ENCODE measurements at regions not wholly inside any gene's neighbourhood (a gene's known extent, or its start where the extent isn't known, plus 50 kb on each side); places are given as distances from the start of the nearest gene placed in this dataset.

DNA sequence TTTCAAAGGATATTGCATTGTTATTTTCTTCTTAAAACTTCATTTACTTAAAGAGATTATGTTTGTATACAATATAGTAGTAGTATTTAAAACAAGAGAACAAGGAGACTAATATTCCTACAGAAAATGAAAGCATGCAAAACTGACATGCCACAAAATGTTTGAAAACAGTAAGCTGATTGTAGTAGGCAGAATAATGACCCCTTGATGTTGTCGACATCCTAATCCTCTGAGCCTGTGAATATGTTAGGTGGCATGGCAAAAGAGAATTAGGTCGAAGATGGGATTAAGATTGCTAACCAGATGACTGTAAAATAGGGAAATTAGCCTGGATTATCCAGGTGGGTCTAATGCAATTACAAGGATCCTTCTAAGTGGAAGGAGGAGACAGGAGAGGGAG is 522.2 kb upstream of the NR3C2 start:
- ChIA-PET POLR2A (no interaction called here), CTCF (no interaction called here)
- Mint-ChIP-seq H3K4me1 (peaks cover 5% of the 10 kb centered on the region), H3K4me3 (no peak overlapping the region), H3K27me3 (no peaks in the 10 kb centered on the region), H3K27ac (no peak overlapping the region), H3K9me3 (ENCODE audit: insufficient read depth) (peaks cover 6% of the 10 kb centered on the region)
- no peak overlapping the region for H3K27ac ChIP-seq (ENCODE audit: low read length in 2 of 2)
- WGBS (ENCODE audit: insufficient coverage) = 90% methylated on average over 2 of the region's 2 CpGs
- no peaks in the 10 kb centered on the region for H3K79me2 ChIP-seq (ENCODE audit: control insufficient read depth, insufficient read depth, low read length)
- no peak overlapping the region for H3K4me3 ChIP-seq (ENCODE audit: control extremely low read depth in 1 of 5, extremely low read depth in 1 of 5, insufficient read depth in 1 of 5, low read depth in 2 of 5, low read length in 4 of 5)
- no peak for DNase-seq
- H3K4me1 ChIP-seq (ENCODE audit: control insufficient read depth in 2 of 2, insufficient read depth in 2 of 2, low read length in 2 of 2) = peaks cover 2 to 5% of the 10 kb centered on the region in 2 donors
- no peaks in the 10 kb centered on the region for H3K36me3 ChIP-seq (replicated peaks in 1 of 2; ENCODE audit: control extremely low read depth in 1 of 2, control insufficient read depth in 1 of 2, extremely low read depth in 1 of 2, insufficient read depth in 2 of 2, low read length in 1 of 2)
- H3K9me3 ChIP-seq (ENCODE audit: control extremely low read depth in 1 of 3, control insufficient read depth in 2 of 3, insufficient read depth in 1 of 3, low read length in 2 of 3) = no peaks in the 10 kb centered on the region
- TF ChIP-seq, protein P1, sequence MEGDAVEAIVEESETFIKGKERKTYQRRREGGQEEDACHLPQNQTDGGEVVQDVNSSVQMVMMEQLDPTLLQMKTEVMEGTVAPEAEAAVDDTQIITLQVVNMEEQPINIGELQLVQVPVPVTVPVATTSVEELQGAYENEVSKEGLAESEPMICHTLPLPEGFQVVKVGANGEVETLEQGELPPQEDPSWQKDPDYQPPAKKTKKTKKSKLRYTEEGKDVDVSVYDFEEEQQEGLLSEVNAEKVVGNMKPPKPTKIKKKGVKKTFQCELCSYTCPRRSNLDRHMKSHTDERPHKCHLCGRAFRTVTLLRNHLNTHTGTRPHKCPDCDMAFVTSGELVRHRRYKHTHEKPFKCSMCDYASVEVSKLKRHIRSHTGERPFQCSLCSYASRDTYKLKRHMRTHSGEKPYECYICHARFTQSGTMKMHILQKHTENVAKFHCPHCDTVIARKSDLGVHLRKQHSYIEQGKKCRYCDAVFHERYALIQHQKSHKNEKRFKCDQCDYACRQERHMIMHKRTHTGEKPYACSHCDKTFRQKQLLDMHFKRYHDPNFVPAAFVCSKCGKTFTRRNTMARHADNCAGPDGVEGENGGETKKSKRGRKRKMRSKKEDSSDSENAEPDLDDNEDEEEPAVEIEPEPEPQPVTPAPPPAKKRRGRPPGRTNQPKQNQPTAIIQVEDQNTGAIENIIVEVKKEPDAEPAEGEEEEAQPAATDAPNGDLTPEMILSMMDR (IDR thresholded peaks at IDR 0.05) = no peak
- no peak for TF ChIP-seq EZH2 (IDR thresholded peaks at IDR 0.05; ENCODE audit: borderline replicate concordance, insufficient read depth, low read depth, low read length, poor library complexity, severe bottlenecking)
- H3K27me3 ChIP-seq (replicated peaks in 1 of 4; ENCODE audit: control extremely low read depth in 1 of 4, control insufficient read depth in 3 of 4, insufficient read depth in 4 of 4, low read length in 3 of 4) = no peaks in the 10 kb centered on the region
- no peak for ATAC-seq (ENCODE audit: low read depth)
- no peak overlapping the region for H2AFZ ChIP-seq (ENCODE audit: insufficient read depth, low read depth, low read length, poor library complexity, severe bottlenecking)
- intact Hi-C loops (cut with micrococcal nuclease) = no loop called here
- H4K20me1 ChIP-seq (ENCODE audit: control insufficient read depth, insufficient read depth, low read length, poor library complexity, severe bottlenecking) = no peaks in the 10 kb centered on the region
- H3K9ac ChIP-seq (ENCODE audit: low read length) = no peak overlapping the region
- H3K4me2 ChIP-seq (replicated peaks; ENCODE audit: low read depth, low read length, poor library complexity, severe bottlenecking) = no peak overlapping the region

DNA sequence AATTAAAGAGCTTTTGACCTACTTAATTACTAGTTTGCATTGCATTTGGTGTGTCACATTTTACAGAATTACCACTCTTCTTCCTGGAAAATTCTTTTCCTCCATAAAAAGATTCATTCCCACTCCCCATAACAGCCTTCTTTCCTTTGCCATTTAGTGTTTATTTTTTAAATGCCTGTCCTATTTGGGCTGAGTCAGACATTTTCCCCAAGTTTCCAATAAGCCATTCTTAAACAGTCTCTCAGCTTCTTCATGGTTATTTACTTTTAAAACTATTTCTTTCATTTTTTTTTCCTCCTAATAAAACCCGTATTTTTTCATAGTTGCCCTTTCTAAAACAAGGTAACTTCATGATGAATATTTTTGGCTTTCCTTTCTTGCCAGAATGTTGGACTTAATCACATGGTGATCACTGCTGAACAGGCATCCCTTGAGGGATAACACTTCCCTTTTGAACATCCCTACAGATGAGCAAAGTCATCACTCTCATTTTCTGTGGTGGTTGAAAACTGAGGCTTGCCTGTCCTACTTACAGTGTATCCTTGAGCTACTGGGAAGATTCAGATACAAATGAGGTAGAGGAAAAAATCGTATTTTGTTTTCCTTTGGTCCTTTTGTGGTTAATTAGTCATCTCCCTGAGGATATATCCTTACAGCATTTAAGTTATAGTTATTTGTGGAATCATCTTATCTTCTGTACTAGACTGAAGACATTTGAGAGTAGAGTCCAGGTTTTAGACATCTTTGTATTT is 520.5 kb upstream of the NR3C2 start:
- no peak overlapping the region for H3K9ac ChIP-seq (ENCODE audit: low read length)
- DNase-seq = no peak
- Mint-ChIP-seq H3K27me3 (no peaks in the 10 kb centered on the region), H3K4me1 (peaks cover under 1% of the 10 kb centered on the region), H3K4me3 (no peak overlapping the region), H3K27ac (no peak overlapping the region), H3K9me3 (ENCODE audit: insufficient read depth) (peaks cover 6% of the 10 kb centered on the region)
- H3K9me3 ChIP-seq (ENCODE audit: control extremely low read depth in 1 of 3, control insufficient read depth in 2 of 3, insufficient read depth in 1 of 3, low read length in 2 of 3) = no peaks in the 10 kb centered on the region
- peaks cover 1 to 3% of the 10 kb centered on the region in 2 donors for H3K4me1 ChIP-seq (ENCODE audit: control insufficient read depth in 2 of 2, insufficient read depth in 2 of 2, low read length in 2 of 2)
- H3K4me2 ChIP-seq (replicated peaks; ENCODE audit: low read depth, low read length, poor library complexity, severe bottlenecking) = no peak overlapping the region
- H2AFZ ChIP-seq (ENCODE audit: insufficient read depth, low read depth, low read length, poor library complexity, severe bottlenecking) = no peak overlapping the region
- H3K79me2 ChIP-seq (ENCODE audit: control insufficient read depth, insufficient read depth, low read length) = no peaks in the 10 kb centered on the region
- H3K36me3 ChIP-seq (replicated peaks in 1 of 2; ENCODE audit: control extremely low read depth in 1 of 2, control insufficient read depth in 1 of 2, extremely low read depth in 1 of 2, insufficient read depth in 2 of 2, low read length in 1 of 2) = no peaks in the 10 kb centered on the region
- H4K20me1 ChIP-seq (ENCODE audit: control insufficient read depth, insufficient read depth, low read length, poor library complexity, severe bottlenecking) = no peaks in the 10 kb centered on the region
- POLR2A ChIA-PET = no interaction called here
- intact Hi-C loops (cut with micrococcal nuclease) = no loop called here
- no peak overlapping the region for H3K27ac ChIP-seq (ENCODE audit: low read length in 2 of 2)
- TF ChIP-seq, protein P1 (IDR thresholded peaks at IDR 0.05) = no peak
- no peak for TF ChIP-seq EZH2 (IDR thresholded peaks at IDR 0.05; ENCODE audit: borderline replicate concordance, insufficient read depth, low read depth, low read length, poor library complexity, severe bottlenecking)
- CTCF ChIA-PET = interaction anchor here (1.2 kb wide), 1 partner anchor 27 kb away, joined by 3 read pairs; no protein-coding TSS in a partner anchor
- H3K27me3 ChIP-seq (replicated peaks in 1 of 4; ENCODE audit: control extremely low read depth in 1 of 4, control insufficient read depth in 3 of 4, insufficient read depth in 4 of 4, low read length in 3 of 4) = no peaks in the 10 kb centered on the region
- H3K4me3 ChIP-seq (ENCODE audit: control extremely low read depth in 1 of 5, extremely low read depth in 1 of 5, insufficient read depth in 1 of 5, low read depth in 2 of 5, low read length in 4 of 5) = no peak overlapping the region
- 80% methylated on average over 1 of the region's 2 CpGs for WGBS (ENCODE audit: insufficient coverage)
- no peak for ATAC-seq (ENCODE audit: low read depth)

Data from B cell (primary cell).